ENCODE measurements at regions not wholly inside any gene's neighbourhood (a gene's known extent, or its start where the extent isn't known, plus 50 kb on each side); places are given as distances from the start of the nearest gene placed in this dataset.

GRCh38 chr5:63596254-63596653 lies 366.0 kb downstream of the HTR1A start:
- Histone ChIP-seq H2AFZ (ENCODE audit: low read depth, low read length) (no peak overlapping the region), H3K9ac (ENCODE audit: insufficient read depth in 1 of 2, low read depth in 2 of 2, low read length in 2 of 2) (no peak overlapping the region), H4K20me1 (replicated peaks; ENCODE audit: control insufficient read depth, insufficient read depth, low read length) (no peaks in the 10 kb centered on the region), H3K4me2 (ENCODE audit: insufficient read depth, low read length) (no peak overlapping the region), H3K4me1 (replicated peaks in 1 of 2; ENCODE audit: control insufficient read depth in 2 of 2, insufficient read depth in 2 of 2, low read length in 2 of 2) (no peaks in the 10 kb centered on the region), H3K4me3 (no peak overlapping the region), H3K27ac (ENCODE audit: extremely low read depth, low read depth, low read length) (no peak overlapping the region), H3K79me2 (ENCODE audit: control insufficient read depth, insufficient read depth, low read length) (no peaks in the 10 kb centered on the region), H3K36me3 (ENCODE audit: control insufficient read depth, insufficient read depth, low read length) (no peaks in the 10 kb centered on the region), H3K9me1 (ENCODE audit: control insufficient read depth, insufficient read depth, low read length) (no peaks in the 10 kb centered on the region), H3K27me3 (ENCODE audit: control insufficient read depth in 2 of 2, insufficient read depth in 2 of 2, low read length in 2 of 2) (no peaks in the 10 kb centered on the region), H3K9me3 (replicated peaks; ENCODE audit: control insufficient read depth, insufficient read depth, low read depth, low read length) (no peaks in the 10 kb centered on the region)
- ATAC-seq: no peak
- FAIRE-seq: no peak
- no TSS peak for BruUV-seq (replicated peaks)
- in situ Hi-C loops (cut with MboI) (no loop called here), intact Hi-C loops (cut with micrococcal nuclease) (no loop called here)
- POLR2A ChIA-PET: no interaction called here
- TF ChIP-seq CBFA2T2 (conservative IDR thresholded peaks at IDR 0.05) (no peak), NFIC (IDR thresholded peaks at IDR 0.05) (no peak), KLF10 (CRISPR knock-in tag; IDR thresholded peaks at IDR 0.05) (no peak), CSDE1 (IDR thresholded peaks at IDR 0.05) (no peak), NR1H2 (CRISPR knock-in tag; IDR thresholded peaks at IDR 0.05) (no peak), HIVEP1 (CRISPR knock-in tag; IDR thresholded peaks at IDR 0.05) (no peak)
- CTCF ChIA-PET (ENCODE audit: low intra/inter-chr PET ratio): no interaction called here
- DNase-seq (ENCODE audit: extremely low read depth in 1 of 4, low spot score in 3 of 4): no peak

GRCh38 chr5:63573380-63573779 lies 388.9 kb downstream of the HTR1A start:
- BruUV-seq (replicated peaks): no TSS peak
- no peak overlapping the region for H3K9ac ChIP-seq (ENCODE audit: insufficient read depth in 1 of 2, low read depth in 2 of 2, low read length in 2 of 2)
- H3K27me3 ChIP-seq (ENCODE audit: control insufficient read depth in 2 of 2, insufficient read depth in 2 of 2, low read length in 2 of 2): no peaks in the 10 kb centered on the region
- H3K4me3 ChIP-seq: no peak overlapping the region
- H3K27ac ChIP-seq (ENCODE audit: extremely low read depth, low read depth, low read length): no peak overlapping the region
- 0 out of 2 replicates have a peak, but pooled peaks cover 1% of the 10 kb centered on the region for H3K9me3 ChIP-seq (replicated peaks; ENCODE audit: control insufficient read depth, insufficient read depth, low read depth, low read length)
- intact Hi-C loops (cut with micrococcal nuclease): no loop called here
- no peaks in the 10 kb centered on the region for H3K79me2 ChIP-seq (ENCODE audit: control insufficient read depth, insufficient read depth, low read length)
- POLR2A ChIA-PET: no interaction called here
- ATAC-seq (no peak), DNase-seq (ENCODE audit: extremely low read depth in 1 of 4, low spot score in 3 of 4) (no peak), FAIRE-seq (no peak)
- CTCF ChIA-PET (ENCODE audit: low intra/inter-chr PET ratio): no interaction called here
- TF ChIP-seq EP300 (IDR thresholded peaks at IDR 0.05; ENCODE audit: low read length): no peak
- TF ChIP-seq ELF2 (CRISPR knock-in tag; IDR thresholded peaks at IDR 0.05): no peak
- no peak for TF ChIP-seq MCM2 (IDR thresholded peaks at IDR 0.05; ENCODE audit: low read depth)
- no peaks in the 10 kb centered on the region for H3K4me1 ChIP-seq (replicated peaks in 1 of 2; ENCODE audit: control insufficient read depth in 2 of 2, insufficient read depth in 2 of 2, low read length in 2 of 2)
- in situ Hi-C loops (cut with MboI): no loop called here
- H3K36me3 ChIP-seq (ENCODE audit: control insufficient read depth, insufficient read depth, low read length): no peaks in the 10 kb centered on the region
- no peak overlapping the region for H3K4me2 ChIP-seq (ENCODE audit: insufficient read depth, low read length)
- no peaks in the 10 kb centered on the region for H3K9me1 ChIP-seq (ENCODE audit: control insufficient read depth, insufficient read depth, low read length)
- no peaks in the 10 kb centered on the region for H4K20me1 ChIP-seq (replicated peaks; ENCODE audit: control insufficient read depth, insufficient read depth, low read length)
- no peak overlapping the region for H2AFZ ChIP-seq (ENCODE audit: low read depth, low read length)

Data from K562 (cell line).